ENCODE measurements at regions not wholly inside any gene's neighbourhood (a gene's known extent, or its start where the extent isn't known, plus 50 kb on each side); places are given as distances from the start of the nearest gene placed in this dataset.

DNA sequence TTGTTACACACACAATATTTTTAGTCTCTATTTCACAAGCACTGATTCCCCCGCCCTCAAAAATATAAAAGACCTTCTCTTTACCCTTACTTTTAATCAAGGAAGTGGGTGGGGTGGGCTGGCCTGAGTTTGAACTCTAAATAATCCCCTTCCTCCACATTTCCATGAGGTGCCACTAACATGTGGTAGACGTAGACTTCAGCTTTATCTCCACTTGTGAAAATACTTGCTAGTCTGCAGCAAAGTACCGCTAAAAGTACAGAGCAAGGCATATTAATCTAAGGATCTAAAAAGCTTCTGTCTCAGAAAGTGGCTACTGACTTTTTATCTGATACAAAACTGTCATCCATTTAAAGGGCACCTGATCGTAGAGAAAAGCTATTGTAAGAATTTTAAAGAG, 739.6 kb upstream of the SLC10A2 start:
- peaks cover 4% of the 10 kb centered on the region for H3K9me3 Mint-ChIP-seq (ENCODE audit: unreplicated experiment)
- TF ChIP-seq, protein P1, sequence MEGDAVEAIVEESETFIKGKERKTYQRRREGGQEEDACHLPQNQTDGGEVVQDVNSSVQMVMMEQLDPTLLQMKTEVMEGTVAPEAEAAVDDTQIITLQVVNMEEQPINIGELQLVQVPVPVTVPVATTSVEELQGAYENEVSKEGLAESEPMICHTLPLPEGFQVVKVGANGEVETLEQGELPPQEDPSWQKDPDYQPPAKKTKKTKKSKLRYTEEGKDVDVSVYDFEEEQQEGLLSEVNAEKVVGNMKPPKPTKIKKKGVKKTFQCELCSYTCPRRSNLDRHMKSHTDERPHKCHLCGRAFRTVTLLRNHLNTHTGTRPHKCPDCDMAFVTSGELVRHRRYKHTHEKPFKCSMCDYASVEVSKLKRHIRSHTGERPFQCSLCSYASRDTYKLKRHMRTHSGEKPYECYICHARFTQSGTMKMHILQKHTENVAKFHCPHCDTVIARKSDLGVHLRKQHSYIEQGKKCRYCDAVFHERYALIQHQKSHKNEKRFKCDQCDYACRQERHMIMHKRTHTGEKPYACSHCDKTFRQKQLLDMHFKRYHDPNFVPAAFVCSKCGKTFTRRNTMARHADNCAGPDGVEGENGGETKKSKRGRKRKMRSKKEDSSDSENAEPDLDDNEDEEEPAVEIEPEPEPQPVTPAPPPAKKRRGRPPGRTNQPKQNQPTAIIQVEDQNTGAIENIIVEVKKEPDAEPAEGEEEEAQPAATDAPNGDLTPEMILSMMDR (IDR thresholded peaks at IDR 0.05; ENCODE audit: partially characterized antibody, unreplicated experiment), result no peak
- no peak for DNase-seq
- no peak overlapping the region for H3K27ac Mint-ChIP-seq (ENCODE audit: unreplicated experiment)
- no peaks in the 10 kb centered on the region for H3K36me3 Mint-ChIP-seq (ENCODE audit: unreplicated experiment)
- no peaks in the 10 kb centered on the region for H3K27me3 Mint-ChIP-seq (ENCODE audit: unreplicated experiment)
- H3K4me3 Mint-ChIP-seq (ENCODE audit: unreplicated experiment), result no peak overlapping the region
- peaks cover 8% of the 10 kb centered on the region for H3K4me1 Mint-ChIP-seq (ENCODE audit: low read depth, unreplicated experiment)

DNA sequence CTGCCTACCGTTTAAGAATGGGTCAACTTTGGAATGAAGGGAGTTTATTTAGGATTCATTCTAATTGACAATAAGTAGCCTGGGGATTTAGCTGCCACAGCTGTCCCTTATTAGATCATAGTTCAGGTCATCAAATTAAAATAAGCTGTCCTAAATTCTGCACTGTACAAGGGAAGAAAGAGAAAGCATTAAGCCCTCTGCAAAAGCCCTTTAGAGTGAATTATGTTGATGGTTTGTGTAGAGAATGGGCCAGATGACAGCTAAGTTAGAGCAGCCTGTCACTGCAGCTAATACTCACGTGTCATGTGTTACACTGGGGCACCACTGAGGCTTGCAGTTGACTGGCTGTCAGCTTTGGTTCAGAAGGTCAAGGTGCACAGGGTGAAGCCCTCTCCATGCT, 737.1 kb upstream of the SLC10A2 start:
- peak overlapping the region; percentile 71 for H3K27ac Mint-ChIP-seq (ENCODE audit: unreplicated experiment)
- no peak overlapping the region for H3K4me3 Mint-ChIP-seq (ENCODE audit: unreplicated experiment)
- DNase-seq, result peak; percentile 17
- TF ChIP-seq, protein P1 (IDR thresholded peaks at IDR 0.05; ENCODE audit: partially characterized antibody, unreplicated experiment), result no peak
- H3K4me1 Mint-ChIP-seq (ENCODE audit: low read depth, unreplicated experiment), result peaks cover 5% of the 10 kb centered on the region
- H3K9me3 Mint-ChIP-seq (ENCODE audit: unreplicated experiment), result peaks cover 4% of the 10 kb centered on the region
- no peaks in the 10 kb centered on the region for H3K36me3 Mint-ChIP-seq (ENCODE audit: unreplicated experiment)
- no peaks in the 10 kb centered on the region for H3K27me3 Mint-ChIP-seq (ENCODE audit: unreplicated experiment)

DNA sequence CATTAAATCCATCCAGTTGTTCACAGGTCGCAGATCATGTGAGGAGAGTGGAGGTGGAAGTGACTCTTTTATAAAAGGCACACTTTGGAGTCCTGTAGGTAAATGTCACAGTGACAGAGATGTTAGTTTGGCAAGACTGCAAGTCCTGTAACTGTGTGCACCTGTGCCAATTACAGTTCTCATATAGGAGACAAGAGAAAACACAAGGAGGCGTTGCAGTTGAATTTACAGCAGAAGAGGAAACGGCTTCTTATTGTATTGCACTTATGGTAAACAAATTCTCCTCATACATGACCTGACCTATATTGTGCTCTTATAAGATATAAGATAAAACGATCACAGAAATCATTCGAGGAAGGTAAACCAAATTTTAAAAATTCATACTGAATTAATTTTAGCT, 732.8 kb upstream of the SLC10A2 start:
- Mint-ChIP-seq H3K4me1 (ENCODE audit: low read depth, unreplicated experiment) (peaks cover 5% of the 10 kb centered on the region), H3K4me3 (ENCODE audit: unreplicated experiment) (no peak overlapping the region)

GRCh38 chr13:103795892-103796478, 729.8 kb upstream of the SLC10A2 start:
- H3K27me3 Mint-ChIP-seq (ENCODE audit: unreplicated experiment), result no peaks in the 10 kb centered on the region
- no peaks in the 10 kb centered on the region for H3K36me3 Mint-ChIP-seq (ENCODE audit: unreplicated experiment)
- no peaks in the 10 kb centered on the region for H3K4me1 Mint-ChIP-seq (ENCODE audit: low read depth, unreplicated experiment)
- TF ChIP-seq, protein P1 (IDR thresholded peaks at IDR 0.05; ENCODE audit: partially characterized antibody, unreplicated experiment), result no peak
- H3K27ac Mint-ChIP-seq (ENCODE audit: unreplicated experiment), result no peak overlapping the region
- no peak overlapping the region for H3K4me3 Mint-ChIP-seq (ENCODE audit: unreplicated experiment)
- no peaks in the 10 kb centered on the region for H3K9me3 Mint-ChIP-seq (ENCODE audit: unreplicated experiment)
- DNase-seq, result no peak

More for the DNA sequence above, 732.8 kb upstream of the SLC10A2 start:
- Mint-ChIP-seq H3K9me3 (ENCODE audit: unreplicated experiment) (no peaks in the 10 kb centered on the region), H3K27me3 (ENCODE audit: unreplicated experiment) (no peaks in the 10 kb centered on the region), H3K27ac (ENCODE audit: unreplicated experiment) (no peak overlapping the region), H3K36me3 (ENCODE audit: unreplicated experiment) (no peaks in the 10 kb centered on the region)
- DNase-seq, result no peak
- TF ChIP-seq, protein P1 (IDR thresholded peaks at IDR 0.05; ENCODE audit: partially characterized antibody, unreplicated experiment), result no peak

GRCh38 chr13:103794526-103794925, 728.3 kb upstream of the SLC10A2 start:
- TF ChIP-seq, protein P1 (IDR thresholded peaks at IDR 0.05; ENCODE audit: partially characterized antibody, unreplicated experiment), result no peak
- no peaks in the 10 kb centered on the region for H3K4me1 Mint-ChIP-seq (ENCODE audit: low read depth, unreplicated experiment)

More at GRCh38 chr13:103794526-103794925, 728.3 kb upstream of the SLC10A2 start:
- Mint-ChIP-seq H3K4me3 (ENCODE audit: unreplicated experiment) (no peak overlapping the region), H3K27ac (ENCODE audit: unreplicated experiment) (no peak overlapping the region), H3K36me3 (ENCODE audit: unreplicated experiment) (no peaks in the 10 kb centered on the region), H3K9me3 (ENCODE audit: unreplicated experiment) (no peaks in the 10 kb centered on the region), H3K27me3 (ENCODE audit: unreplicated experiment) (no peaks in the 10 kb centered on the region)
- DNase-seq, result no peak
